ENCODE measurements at regions not wholly inside any gene's neighbourhood (a gene's known extent, or its start where the extent isn't known, plus 50 kb on each side); places are given as distances from the start of the nearest gene placed in this dataset.

GRCh38 chr5:57804007-57804444 lies 321.4 kb upstream of the ACTBL2 start:
- no peak for TF ChIP-seq CTCF (IDR thresholded peaks at IDR 0.05)
- no peak for TF ChIP-seq POLR2AphosphoS5 (IDR thresholded peaks at IDR 0.05)
